ENCODE measurements at regions not wholly inside any gene's neighbourhood (a gene's known extent, or its start where the extent isn't known, plus 50 kb on each side); places are given as distances from the start of the nearest gene placed in this dataset.

GRCh38 chr2:215605214-215605613 lies 169.3 kb upstream of the FN1 start:
- TF ChIP-seq, protein P1, sequence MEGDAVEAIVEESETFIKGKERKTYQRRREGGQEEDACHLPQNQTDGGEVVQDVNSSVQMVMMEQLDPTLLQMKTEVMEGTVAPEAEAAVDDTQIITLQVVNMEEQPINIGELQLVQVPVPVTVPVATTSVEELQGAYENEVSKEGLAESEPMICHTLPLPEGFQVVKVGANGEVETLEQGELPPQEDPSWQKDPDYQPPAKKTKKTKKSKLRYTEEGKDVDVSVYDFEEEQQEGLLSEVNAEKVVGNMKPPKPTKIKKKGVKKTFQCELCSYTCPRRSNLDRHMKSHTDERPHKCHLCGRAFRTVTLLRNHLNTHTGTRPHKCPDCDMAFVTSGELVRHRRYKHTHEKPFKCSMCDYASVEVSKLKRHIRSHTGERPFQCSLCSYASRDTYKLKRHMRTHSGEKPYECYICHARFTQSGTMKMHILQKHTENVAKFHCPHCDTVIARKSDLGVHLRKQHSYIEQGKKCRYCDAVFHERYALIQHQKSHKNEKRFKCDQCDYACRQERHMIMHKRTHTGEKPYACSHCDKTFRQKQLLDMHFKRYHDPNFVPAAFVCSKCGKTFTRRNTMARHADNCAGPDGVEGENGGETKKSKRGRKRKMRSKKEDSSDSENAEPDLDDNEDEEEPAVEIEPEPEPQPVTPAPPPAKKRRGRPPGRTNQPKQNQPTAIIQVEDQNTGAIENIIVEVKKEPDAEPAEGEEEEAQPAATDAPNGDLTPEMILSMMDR (IDR thresholded peaks at IDR 0.05) = no peak
- no peak for TF ChIP-seq POLR2A (IDR thresholded peaks at IDR 0.05)
